ENCODE measurements at regions not wholly inside any gene's neighbourhood (a gene's known extent, or its start where the extent isn't known, plus 50 kb on each side); places are given as distances from the start of the nearest gene placed in this dataset.
"Not testable (repeated sequence)": the region's sequence is repeated elsewhere in the genome, so short reads cannot be mapped to it uniquely, and the experiment has no call there.

- not testable (repeated sequence) for H3K9ac ChIP-seq (ENCODE audit: low read depth, low read length); H3K9me3 ChIP-seq (ENCODE audit: insufficient read depth, low read depth, low read length); H3K36me3 ChIP-seq (ENCODE audit: insufficient read depth, low read length); H3K27ac ChIP-seq (ENCODE audit: low read depth, low read length); H3K4me3 ChIP-seq (ENCODE audit: low read length); H3K27me3 ChIP-seq (ENCODE audit: insufficient read depth, low read length)
- peaks cover 24% of the 10 kb centered on the region for H3K4me1 ChIP-seq (ENCODE audit: insufficient read depth, low read length)
- WGBS, result no CpG with 5 or more reads among the region's 2 CpGs
Observed at GRCh38 chr13:50547175-50547574, 296.3 kb downstream of the DLEU7 start.

- no peaks in the 10 kb centered on the region for H3K27me3 ChIP-seq (ENCODE audit: insufficient read depth, low read length)
- H3K4me3 ChIP-seq (ENCODE audit: low read length), result no peak overlapping the region
- H3K4me1 ChIP-seq (ENCODE audit: insufficient read depth, low read length), result peaks cover 12% of the 10 kb centered on the region
- no peak overlapping the region for H3K27ac ChIP-seq (ENCODE audit: low read depth, low read length)
- H3K9me3 ChIP-seq (ENCODE audit: insufficient read depth, low read depth, low read length), result no peaks in the 10 kb centered on the region
- WGBS, result 95% methylated on average over 2 of the region's 2 CpGs
- H3K9ac ChIP-seq (ENCODE audit: low read depth, low read length), result no peak overlapping the region
- H3K36me3 ChIP-seq (ENCODE audit: insufficient read depth, low read length), result no peaks in the 10 kb centered on the region
Observed at GRCh38 chr13:50548586-50548985, 294.9 kb downstream of the DLEU7 start.

- H3K9me3 ChIP-seq (ENCODE audit: insufficient read depth, low read depth, low read length), result no peaks in the 10 kb centered on the region
- H3K36me3 ChIP-seq (ENCODE audit: insufficient read depth, low read length), result no peaks in the 10 kb centered on the region
- H3K4me3 ChIP-seq (ENCODE audit: low read length), result no peak overlapping the region
- H3K27ac ChIP-seq (ENCODE audit: low read depth, low read length), result no peak overlapping the region
- no peaks in the 10 kb centered on the region for H3K27me3 ChIP-seq (ENCODE audit: insufficient read depth, low read length)
- peaks cover 4% of the 10 kb centered on the region; the same call in 1 of the 2 replicates for H3K4me1 ChIP-seq (ENCODE audit: insufficient read depth, low read length)
- no peak overlapping the region for H3K9ac ChIP-seq (ENCODE audit: low read depth, low read length)
- WGBS, result 94% methylated on average over 4 of the region's 4 CpGs
Observed at GRCh38 chr13:50549221-50549942, 294.1 kb downstream of the DLEU7 start.

- Histone ChIP-seq H3K4me1 (ENCODE audit: insufficient read depth, low read length) (no peaks in the 10 kb centered on the region), H3K9ac (ENCODE audit: low read depth, low read length) (no peak overlapping the region), H3K9me3 (ENCODE audit: insufficient read depth, low read depth, low read length) (no peaks in the 10 kb centered on the region), H3K4me3 (ENCODE audit: low read length) (no peak overlapping the region), H3K27ac (ENCODE audit: low read depth, low read length) (no peak overlapping the region), H3K27me3 (ENCODE audit: insufficient read depth, low read length) (no peaks in the 10 kb centered on the region), H3K36me3 (ENCODE audit: insufficient read depth, low read length) (no peaks in the 10 kb centered on the region)
- WGBS, result no CpG with 5 or more reads among the region's 1 CpG
Observed at GRCh38 chr13:50550151-50550550, 293.3 kb downstream of the DLEU7 start.

- Histone ChIP-seq H3K4me1 (ENCODE audit: insufficient read depth, low read length) (no peaks in the 10 kb centered on the region), H3K27ac (ENCODE audit: low read depth, low read length) (no peak overlapping the region)
- 88% methylated on average over 1 of the region's 1 CpG for WGBS
Observed at GRCh38 chr13:50552424-50552966, 291.0 kb downstream of the DLEU7 start.

GRCh38 chr13:50561739-50562138 is 281.8 kb downstream of the DLEU7 start:
- Histone ChIP-seq H3K4me1 (ENCODE audit: insufficient read depth, low read length) (no peaks in the 10 kb centered on the region), H3K27me3 (ENCODE audit: insufficient read depth, low read length) (no peaks in the 10 kb centered on the region), H3K9ac (ENCODE audit: low read depth, low read length) (no peak overlapping the region), H3K9me3 (ENCODE audit: insufficient read depth, low read depth, low read length) (0 out of 2 replicates have a peak, but pooled peaks cover 5% of the 10 kb centered on the region), H3K27ac (ENCODE audit: low read depth, low read length) (no peak overlapping the region), H3K4me3 (ENCODE audit: low read length) (no peak overlapping the region), H3K36me3 (ENCODE audit: insufficient read depth, low read length) (no peaks in the 10 kb centered on the region)

More at GRCh38 chr13:50552424-50552966, 291.0 kb downstream of the DLEU7 start:
- no peak overlapping the region for H3K4me3 ChIP-seq (ENCODE audit: low read length)
- no peaks in the 10 kb centered on the region for H3K9me3 ChIP-seq (ENCODE audit: insufficient read depth, low read depth, low read length)
- H3K27me3 ChIP-seq (ENCODE audit: insufficient read depth, low read length), result no peaks in the 10 kb centered on the region
- no peak overlapping the region for H3K9ac ChIP-seq (ENCODE audit: low read depth, low read length)
- no peaks in the 10 kb centered on the region for H3K36me3 ChIP-seq (ENCODE audit: insufficient read depth, low read length)

- Histone ChIP-seq H3K9ac (ENCODE audit: low read depth, low read length) (no peak overlapping the region), H3K27ac (ENCODE audit: low read depth, low read length) (no peak overlapping the region), H3K9me3 (ENCODE audit: insufficient read depth, low read depth, low read length) (0 out of 2 replicates have a peak, but pooled peaks cover 7% of the 10 kb centered on the region), H3K36me3 (ENCODE audit: insufficient read depth, low read length) (no peaks in the 10 kb centered on the region), H3K4me3 (ENCODE audit: low read length) (no peak overlapping the region), H3K27me3 (ENCODE audit: insufficient read depth, low read length) (no peaks in the 10 kb centered on the region), H3K4me1 (ENCODE audit: insufficient read depth, low read length) (no peaks in the 10 kb centered on the region)
Observed at GRCh38 chr13:50566646-50567045, 276.8 kb downstream of the DLEU7 start.

- 91% methylated on average over 3 of the region's 3 CpGs for WGBS
- Histone ChIP-seq H3K27me3 (ENCODE audit: insufficient read depth, low read length) (no peaks in the 10 kb centered on the region), H3K27ac (ENCODE audit: low read depth, low read length) (no peak overlapping the region), H3K9ac (ENCODE audit: low read depth, low read length) (no peak overlapping the region), H3K4me1 (ENCODE audit: insufficient read depth, low read length) (no peaks in the 10 kb centered on the region), H3K9me3 (ENCODE audit: insufficient read depth, low read depth, low read length) (no peaks in the 10 kb centered on the region), H3K4me3 (ENCODE audit: low read length) (no peak overlapping the region), H3K36me3 (ENCODE audit: insufficient read depth, low read length) (no peaks in the 10 kb centered on the region)
Observed at GRCh38 chr13:50572129-50572528, 271.4 kb downstream of the DLEU7 start.

GRCh38 chr13:50573066-50573465 is 270.4 kb downstream of the DLEU7 start:
- Histone ChIP-seq H3K4me3 (ENCODE audit: low read length) (no peak overlapping the region), H3K27me3 (ENCODE audit: insufficient read depth, low read length) (no peaks in the 10 kb centered on the region), H3K36me3 (ENCODE audit: insufficient read depth, low read length) (no peaks in the 10 kb centered on the region), H3K9me3 (ENCODE audit: insufficient read depth, low read depth, low read length) (no peaks in the 10 kb centered on the region), H3K4me1 (ENCODE audit: insufficient read depth, low read length) (no peaks in the 10 kb centered on the region), H3K9ac (ENCODE audit: low read depth, low read length) (no peak overlapping the region), H3K27ac (ENCODE audit: low read depth, low read length) (no peak overlapping the region)
- WGBS, result 97% methylated on average over 3 of the region's 4 CpGs

GRCh38 chr13:50574731-50575130 is 268.8 kb downstream of the DLEU7 start:
- no peaks in the 10 kb centered on the region for H3K4me1 ChIP-seq (ENCODE audit: insufficient read depth, low read length)
- 97% methylated on average over 3 of the region's 3 CpGs for WGBS
- no peak overlapping the region for H3K9ac ChIP-seq (ENCODE audit: low read depth, low read length)
- H3K4me3 ChIP-seq (ENCODE audit: low read length), result no peak overlapping the region
- H3K9me3 ChIP-seq (ENCODE audit: insufficient read depth, low read depth, low read length), result no peaks in the 10 kb centered on the region
- H3K27ac ChIP-seq (ENCODE audit: low read depth, low read length), result no peak overlapping the region
- H3K27me3 ChIP-seq (ENCODE audit: insufficient read depth, low read length), result no peaks in the 10 kb centered on the region
- H3K36me3 ChIP-seq (ENCODE audit: insufficient read depth, low read length), result no peaks in the 10 kb centered on the region

GRCh38 chr13:50575138-50575537 is 268.4 kb downstream of the DLEU7 start:
- H3K27me3 ChIP-seq (ENCODE audit: insufficient read depth, low read length), result no peaks in the 10 kb centered on the region
- H3K4me1 ChIP-seq (ENCODE audit: insufficient read depth, low read length), result no peaks in the 10 kb centered on the region
- H3K9ac ChIP-seq (ENCODE audit: low read depth, low read length), result no peak overlapping the region
- H3K4me3 ChIP-seq (ENCODE audit: low read length), result no peak overlapping the region
- WGBS, result 96% methylated on average over 3 of the region's 3 CpGs
- H3K27ac ChIP-seq (ENCODE audit: low read depth, low read length), result no peak overlapping the region
- no peaks in the 10 kb centered on the region for H3K36me3 ChIP-seq (ENCODE audit: insufficient read depth, low read length)
- no peaks in the 10 kb centered on the region for H3K9me3 ChIP-seq (ENCODE audit: insufficient read depth, low read depth, low read length)

GRCh38 chr13:50576156-50576555 is 267.3 kb downstream of the DLEU7 start:
- H3K4me3 ChIP-seq (ENCODE audit: low read length), result no peak overlapping the region
- WGBS, result 91% methylated on average over 6 of the region's 6 CpGs

More at GRCh38 chr13:50576156-50576555, 267.3 kb downstream of the DLEU7 start:
- H3K27ac ChIP-seq (ENCODE audit: low read depth, low read length), result no peak overlapping the region
- no peaks in the 10 kb centered on the region for H3K4me1 ChIP-seq (ENCODE audit: insufficient read depth, low read length)
- H3K9me3 ChIP-seq (ENCODE audit: insufficient read depth, low read depth, low read length), result no peaks in the 10 kb centered on the region
- no peaks in the 10 kb centered on the region for H3K36me3 ChIP-seq (ENCODE audit: insufficient read depth, low read length)
- H3K27me3 ChIP-seq (ENCODE audit: insufficient read depth, low read length), result no peaks in the 10 kb centered on the region
- H3K9ac ChIP-seq (ENCODE audit: low read depth, low read length), result no peak overlapping the region
